ENCODE measurements at regions not wholly inside any gene's neighbourhood (a gene's known extent, or its start where the extent isn't known, plus 50 kb on each side); places are given as distances from the start of the nearest gene placed in this dataset.

GRCh38 chr5:176733406-176734262 is 76.7 kb upstream of the UNC5A start:
- TF ChIP-seq TOX (CRISPR knock-in tag; IDR thresholded peaks at IDR 0.05; ENCODE audit: borderline replicate concordance) (no peak), BACH2 (CRISPR knock-in tag; IDR thresholded peaks at IDR 0.05; ENCODE audit: borderline replicate concordance) (no peak), ZNF70 (CRISPR knock-in tag; IDR thresholded peaks at IDR 0.05) (no peak), ZNF565 (CRISPR knock-in tag; conservative IDR thresholded peaks at IDR 0.05; ENCODE audit: low read depth) (no peak), ZFP30 (CRISPR knock-in tag; IDR thresholded peaks at IDR 0.05) (no peak), RARB (CRISPR knock-in tag; IDR thresholded peaks at IDR 0.05) (no peak), OSR1 (CRISPR knock-in tag; IDR thresholded peaks at IDR 0.05) (no peak), ISL1 (CRISPR knock-in tag; IDR thresholded peaks at IDR 0.05) (no peak), CSRNP3 (CRISPR knock-in tag; IDR thresholded peaks at IDR 0.05) (no peak), PATZ1 (CRISPR knock-in tag; IDR thresholded peaks at IDR 0.05; ENCODE audit: borderline replicate concordance) (no peak), CREB5 (CRISPR knock-in tag; IDR thresholded peaks at IDR 0.05; ENCODE audit: low read depth) (no peak), TSHZ2 (CRISPR knock-in tag; IDR thresholded peaks at IDR 0.05) (no peak), ZNF8 (CRISPR knock-in tag; IDR thresholded peaks at IDR 0.05) (no peak), POU6F1 (CRISPR knock-in tag; IDR thresholded peaks at IDR 0.05; ENCODE audit: borderline replicate concordance, low read depth) (no peak), ARNTL (CRISPR knock-in tag; IDR thresholded peaks at IDR 0.05; ENCODE audit: borderline replicate concordance, low read depth) (no peak), PPARA (CRISPR knock-in tag; IDR thresholded peaks at IDR 0.05; ENCODE audit: borderline replicate concordance) (no peak), ZFP3 (CRISPR knock-in tag; IDR thresholded peaks at IDR 0.05) (no peak), TCF4 (CRISPR knock-in tag; IDR thresholded peaks at IDR 0.05; ENCODE audit: borderline replicate concordance) (no peak)
- ATAC-seq = no peak

GRCh38 chr5:176734756-176735342 is 75.5 kb upstream of the UNC5A start:
- TF ChIP-seq OSR1 (CRISPR knock-in tag; IDR thresholded peaks at IDR 0.05) (no peak), BACH2 (CRISPR knock-in tag; IDR thresholded peaks at IDR 0.05; ENCODE audit: borderline replicate concordance) (no peak), ARNTL (CRISPR knock-in tag; IDR thresholded peaks at IDR 0.05; ENCODE audit: borderline replicate concordance, low read depth) (no peak), CSRNP3 (CRISPR knock-in tag; IDR thresholded peaks at IDR 0.05) (no peak), ZNF8 (CRISPR knock-in tag; IDR thresholded peaks at IDR 0.05) (no peak)
- no peak for ATAC-seq
